H1 (cell line): ENCODE measurements at regions not wholly inside any gene's neighbourhood (a gene's known extent, or its start where the extent isn't known, plus 50 kb on each side); places are given as distances from the start of the nearest gene placed in this dataset.

Experiments used
- CTCF ChIA-PET: fragments of 300-600 bp; sonication (Branson Sonifier 250); formaldehyde crosslinking; loops from one replicate; lab custom pipeline; 2021; ENCODE audit not compliant: partially characterized antibody; lab: Charles Lee
- POLR2A ChIA-PET: fragments of 300-600 bp; sonication (Branson Sonifier 250); formaldehyde crosslinking; loops from one replicate; lab custom pipeline; 2021; ENCODE audit warnings: inconsistent platforms; ENCODE audit not compliant: partially characterized antibody; lab: Charles Lee
- DNase-seq, 2 experiments: peaks; one replicate each; pipeline versions ENCODE4 v3.0.0 to v3.0.0-alpha.2; 2010 to 2022; ENCODE audit warnings: low spot score in 2 of 2, low read depth in 1 of 2, mixed read lengths in 1 of 2
- FAIRE-seq: peaks from 2 replicates; lab custom pipeline; 2011; peaks lifted over from hg19 to GRCh38; lab: Jason Lieb, UNC
- H2AFZ ChIP-seq: 2 replicates; pipeline ENCODE4 v1.8.1; 2012; ENCODE audit warnings: low read length, inconsistent platforms
- H2AK5ac ChIP-seq: 2 replicates; pipeline ENCODE4 v1.6.1; 2013; ENCODE audit warnings: low read depth, low read length
- H2BK120ac ChIP-seq: replicated peaks from 2 replicates; pipeline ENCODE3; 2013; ENCODE audit warnings: low read depth, low read length, inconsistent platforms
- H2BK12ac ChIP-seq: 2 replicates; pipeline ENCODE4 v1.6.1; 2013; ENCODE audit warnings: low read depth, low read length
- H2BK15ac ChIP-seq: 2 replicates; pipeline ENCODE4 v1.6.1; 2013; ENCODE audit warnings: low read length
- H2BK20ac ChIP-seq: 2 replicates; pipeline ENCODE4 v1.6.1; 2013; ENCODE audit warnings: low read length
- H2BK5ac ChIP-seq: 2 replicates; pipeline ENCODE4 v1.6.1; 2013; ENCODE audit warnings: low read depth, low read length
- H3K14ac ChIP-seq: 2 replicates; pipeline ENCODE4 v1.6.1; 2013; ENCODE audit warnings: inconsistent platforms; ENCODE audit not compliant: insufficient read length
- H3K18ac ChIP-seq: 2 replicates; pipeline ENCODE4 v1.6.1; 2013; ENCODE audit warnings: low read length; ENCODE audit errors: extremely low read depth
- H3K23ac ChIP-seq: 2 replicates; pipeline ENCODE4 v1.6.1; 2013; ENCODE audit warnings: inconsistent platforms; ENCODE audit not compliant: insufficient read length
- H3K23me2 ChIP-seq: 2 replicates; pipeline ENCODE4 v1.6.1; 2013; ENCODE audit warnings: low read depth, low read length
- H3K27ac ChIP-seq: 2 replicates; pipeline ENCODE4 v1.6.1; 2011; ENCODE audit warnings: low read depth, low read length, inconsistent platforms
- H3K27me3 ChIP-seq, 4 experiments: replicated peaks in 1 of 4; 1 replicate in 1 of 4; 2 replicates in 3 of 4; pipeline versions ENCODE4 v1.6.1 to v1.8.1; 2011 to 2013; ENCODE audit warnings: low read length in 3 of 4, mild to moderate bottlenecking in 3 of 4, inconsistent platforms in 2 of 4, mixed read lengths in 2 of 4, moderate library complexity in 1 of 4; ENCODE audit not compliant: control insufficient read depth in 3 of 4, insufficient read depth in 3 of 4; ENCODE audit errors: extremely low read depth in 1 of 4
- H3K36me3 ChIP-seq, 4 experiments: 2 replicates each; pipeline versions ENCODE4 v1.6.1 to v1.8.1; 2011 to 2013; ENCODE audit warnings: mild to moderate bottlenecking in 4 of 4, low read length in 3 of 4, moderate library complexity in 2 of 4, control low read depth in 1 of 4, inconsistent platforms in 1 of 4; ENCODE audit not compliant: insufficient read depth in 4 of 4, control insufficient read depth in 2 of 4
- H3K4ac ChIP-seq: replicated peaks from 2 replicates; pipeline ENCODE3; 2013; ENCODE audit warnings: low read length, low read depth, mixed read lengths, inconsistent platforms; ENCODE audit not compliant: insufficient read length
- H3K4me1 ChIP-seq, 4 experiments: replicated peaks in 1 of 4; 1 replicate in 1 of 4; 2 replicates in 3 of 4; pipeline versions ENCODE4 v1.6.1 to v1.8.1; 2011 to 2013; ENCODE audit warnings: low read length in 3 of 4, inconsistent platforms in 2 of 4, mixed read lengths in 1 of 4; ENCODE audit not compliant: insufficient read depth in 4 of 4, control insufficient read depth in 3 of 4
- H3K4me2 ChIP-seq, 2 experiments: 2 replicates each; pipeline versions ENCODE4 v1.6.1 to v1.8.1; 2011 to 2013; ENCODE audit warnings: low read depth in 2 of 2, low read length in 2 of 2, control low read depth in 1 of 2, inconsistent platforms in 1 of 2, mild to moderate bottlenecking in 1 of 2; ENCODE audit not compliant: insufficient read depth in 1 of 2
- H3K4me3 ChIP-seq, 4 experiments: fragments of 200-600, 300-600 bp in 1 of 4; sonication (generic), shearing (Covaris generic), sonication (Bioruptor Twin) in 1 of 4; 2 replicates each; pipeline versions ENCODE4 v1.5.1 to v1.8.1; 2011 to 2016; ENCODE audit warnings: low read length in 4 of 4, low read depth in 3 of 4, control low read depth in 2 of 4, inconsistent platforms in 2 of 4, mild to moderate bottlenecking in 2 of 4, mixed read lengths in 1 of 4, moderate library complexity in 1 of 4; ENCODE audit not compliant: insufficient read depth in 2 of 4; ENCODE audit errors: extremely low read depth in 1 of 4
- H3K56ac ChIP-seq: replicated peaks from 2 replicates; pipeline ENCODE3; 2013; ENCODE audit warnings: low read depth, mild to moderate bottlenecking, mixed read lengths, low read length, inconsistent platforms; ENCODE audit not compliant: insufficient read length
- H3K79me1 ChIP-seq: 2 replicates; pipeline ENCODE4 v1.6.1; 2013; ENCODE audit warnings: low read depth, low read length, control low read depth
- H3K79me2 ChIP-seq, 2 experiments: 2 replicates each; pipeline versions ENCODE4 v1.6.1 to v1.8.1; 2012 to 2013; ENCODE audit warnings: low read length in 2 of 2, mild to moderate bottlenecking in 2 of 2, inconsistent platforms in 1 of 2; ENCODE audit not compliant: insufficient read depth in 2 of 2, control insufficient read depth in 1 of 2
- H3K9ac ChIP-seq, 4 experiments: replicated peaks in 1 of 4; 1 replicate in 1 of 4; 2 replicates in 3 of 4; pipeline versions ENCODE4 v1.6.1 to v1.8.1; 2011 to 2013; ENCODE audit warnings: low read depth in 3 of 4, low read length in 3 of 4, control low read depth in 2 of 4, mild to moderate bottlenecking in 2 of 4, moderate library complexity in 2 of 4, inconsistent platforms in 1 of 4; ENCODE audit errors: extremely low read depth in 1 of 4
- H3K9me3 ChIP-seq, 2 experiments: 2 replicates each; pipeline versions ENCODE4 v1.6.1 to v1.8.1; 2012 to 2013; ENCODE audit warnings: mild to moderate bottlenecking in 2 of 2, moderate library complexity in 2 of 2, control low read depth in 1 of 2, inconsistent platforms in 1 of 2, low read depth in 1 of 2, low read length in 1 of 2, mixed read lengths in 1 of 2; ENCODE audit not compliant: insufficient read depth in 2 of 2
- H4K20me1 ChIP-seq, 2 experiments: replicated peaks in 1 of 2; 2 replicates each; pipeline versions ENCODE3 to v1.8.1; 2011 to 2013; ENCODE audit warnings: inconsistent platforms in 2 of 2, low read length in 2 of 2, mild to moderate bottlenecking in 1 of 2; ENCODE audit not compliant: insufficient read depth in 2 of 2, control insufficient read depth in 1 of 2
- H4K5ac ChIP-seq: 2 replicates; pipeline ENCODE4 v1.6.1; 2013; ENCODE audit warnings: low read length, low read depth, mixed read lengths, inconsistent platforms; ENCODE audit not compliant: insufficient read length
- H4K8ac ChIP-seq: 2 replicates; pipeline ENCODE4 v1.8.0; 2013; ENCODE audit warnings: mild to moderate bottlenecking, moderate library complexity, low read length, inconsistent platforms; ENCODE audit not compliant: insufficient read depth; ENCODE audit errors: extremely low read depth
- H4K91ac ChIP-seq: replicated peaks from 2 replicates; pipeline ENCODE3; 2013; ENCODE audit warnings: low read length, mixed read lengths, inconsistent platforms; ENCODE audit not compliant: insufficient read length
- ASH2L ChIP-seq: fragments of 200-600, 300-600 bp; sonication (generic); IDR thresholded peaks from one replicate; pipeline ENCODE4 v1.7.1; 2017; ENCODE audit warnings: low read length
- CTCF ChIP-seq, 3 experiments: IDR thresholded peaks; 1 replicate in 2 of 3; 2 replicates in 1 of 3; pipeline versions ENCODE4 v1.5.1 to v1.6.1; 2011; ENCODE audit warnings: low read length in 3 of 3, mild to moderate bottlenecking in 3 of 3, inconsistent platforms in 2 of 3, low read depth in 1 of 3, moderate library complexity in 1 of 3; ENCODE audit not compliant: insufficient read depth in 1 of 3; ENCODE audit errors: control extremely low read depth in 1 of 3
- EP300 ChIP-seq, 2 experiments: IDR thresholded peaks; 1 replicate in 1 of 2; 2 replicates in 1 of 2; pipeline ENCODE4 v1.6.1; 2011 to 2012; ENCODE audit warnings: low read depth in 2 of 2, low read length in 2 of 2, mild to moderate bottlenecking in 2 of 2, borderline replicate concordance in 1 of 2, inconsistent platforms in 1 of 2, moderate library complexity in 1 of 2
- FOSL1 ChIP-seq: IDR thresholded peaks from 2 replicates; pipeline ENCODE4 v1.6.1; 2011; ENCODE audit warnings: mild to moderate bottlenecking, low read depth, low read length, moderate library complexity; ENCODE audit not compliant: insufficient read depth
- KDM4A ChIP-seq: IDR thresholded peaks from one replicate; pipeline ENCODE4 v1.7.1; 2012; ENCODE audit warnings: low read depth, mild to moderate bottlenecking, moderate library complexity, low read length, inconsistent platforms; ENCODE audit not compliant: severe bottlenecking
- POLR2AphosphoS5 ChIP-seq: IDR thresholded peaks from 2 replicates; pipeline ENCODE4 v1.6.1; 2011; ENCODE audit warnings: low read depth, low read length
- SAP30 ChIP-seq: fragments of 300-600 bp; sonication (generic); IDR thresholded peaks from 2 replicates; pipeline ENCODE4 v1.7.1; 2012; ENCODE audit warnings: low read length, moderate library complexity, mild to moderate bottlenecking, inconsistent platforms; ENCODE audit not compliant: insufficient read depth, insufficient replicate concordance
- SRF ChIP-seq: IDR thresholded peaks from 2 replicates; pipeline ENCODE4 v1.6.1; 2011; ENCODE audit warnings: mild to moderate bottlenecking, low read depth, low read length, moderate library complexity
- TBP ChIP-seq: IDR thresholded peaks from 2 replicates; pipeline ENCODE4 v1.6.1; 2011; ENCODE audit warnings: low read depth, low read length, improper control_type of control experiment
- WGBS, 2 experiments: shearing (Covaris generic) in 1 of 2; methylation state at CpG; one replicate each; pipeline versions ENCODE4 v1.1.6 to v1.1.7; 2013 to 2015; ENCODE audit warnings: low lambda C conversion rate in 2 of 2, mixed read lengths in 2 of 2, inconsistent platforms in 1 of 2, low coverage in 1 of 2, missing lambda C conversion rate in 1 of 2; ENCODE audit not compliant: insufficient replicate concordance in 2 of 2, insufficient coverage in 1 of 2, insufficient read length in 1 of 2; ENCODE audit errors: extremely low coverage in 1 of 2, missing lambda C conversion rate in 1 of 2; 5-methylcytosine and 5-hydroxymethylcytosine counted together

DNA sequence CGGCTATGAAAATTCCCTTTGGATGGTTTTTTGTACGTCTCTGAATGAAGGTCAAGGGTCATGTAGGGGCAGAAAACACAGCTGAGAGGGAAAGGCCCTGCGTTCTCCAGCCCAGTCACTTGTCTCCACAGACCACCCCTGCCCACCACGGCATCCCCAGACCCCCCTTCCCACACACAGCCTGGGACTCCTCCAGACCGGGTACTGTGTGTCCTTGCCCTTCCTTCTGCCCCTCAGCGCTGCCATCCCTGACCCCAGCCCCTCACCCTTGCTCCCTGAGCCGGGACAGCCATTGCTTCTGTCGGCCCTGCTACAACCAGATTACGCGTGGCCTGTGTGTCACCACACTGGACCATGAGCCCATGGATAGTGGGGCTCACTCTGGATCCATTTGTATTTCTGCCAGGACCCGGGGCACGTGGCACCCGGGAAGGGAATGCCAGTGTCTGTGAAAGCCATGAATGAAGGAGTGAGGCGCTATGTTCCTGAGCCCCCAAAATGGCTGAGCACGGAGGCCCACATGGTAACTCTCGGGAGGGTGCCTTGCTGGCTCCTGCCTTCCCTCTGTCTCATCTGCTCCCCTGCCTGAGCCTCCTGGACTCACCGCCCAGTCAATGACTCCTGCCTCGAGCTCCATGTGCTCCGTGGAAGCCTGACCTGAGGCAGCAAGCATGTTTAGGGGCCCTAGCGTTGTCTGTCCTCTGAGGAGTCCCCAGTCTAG, 139.1 kb upstream of the FOXF1 start:
- Histone ChIP-seq H2BK5ac (no peak overlapping the region), H3K23ac (no peak overlapping the region), H2BK15ac (no peak overlapping the region), H3K4ac (no peak overlapping the region), H2AK5ac (0 out of 2 replicates have a peak overlapping the region, but pooled peaks have one; percentile 53), H3K9ac (no peak overlapping the region; a peak in 1 of 7 replicates), H2BK20ac (0 out of 2 replicates have a peak overlapping the region, but pooled peaks have one; percentile 27), H4K91ac (no peak overlapping the region), H3K56ac (no peak overlapping the region), H3K18ac (no peak overlapping the region), H3K79me1 (no peaks in the 10 kb centered on the region), H3K36me3 (no peaks in the 10 kb centered on the region), H3K4me3 (no peak overlapping the region), H3K23me2 (no peaks in the 10 kb centered on the region), H2AFZ (no peak overlapping the region), H2BK120ac (no peak overlapping the region), H4K5ac (no peak overlapping the region), H3K9me3 (peaks cover 0 to 6% of the 10 kb centered on the region in 2 experiments; a peak in 1 of 4 replicates), H2BK12ac (peak overlapping the region; percentile 39; the same call in 1 of the 2 replicates), H3K14ac (no peak overlapping the region), H4K8ac (peak overlapping the region; percentile 57; the same call in 1 of the 2 replicates), H3K4me2 (no peak overlapping the region), H3K4me1 (peaks cover 4 to 21% (median 5%) of the 10 kb centered on the region in 4 experiments), H3K27me3 (no peaks in the 10 kb centered on the region), H4K20me1 (no peaks in the 10 kb centered on the region), H3K27ac (no peak overlapping the region), H3K79me2 (no peaks in the 10 kb centered on the region)
- ChIA-PET POLR2A (no interaction called here), CTCF (interaction anchor here (0.6 to 1.4 kb wide), 2 partner anchors 11 to 54 kb away, joined by 4 to 5 read pairs; no protein-coding TSS in a partner anchor)
- no peak for DNase-seq
- WGBS, 2 experiments = 88% methylated on average over 19 of the region's 20 CpGs; no CpG with 5 or more reads in 1 of the 2 experiments
- no peak for FAIRE-seq
- TF ChIP-seq ASH2L = no peak
- no peak for TF ChIP-seq SAP30
- no peak for TF ChIP-seq TBP
- TF ChIP-seq SRF = no peak
- no peak for TF ChIP-seq CTCF (IDR thresholded peaks at IDR 0.05; ENCODE audit: control extremely low read depth in 1 of 3, insufficient read depth in 1 of 3, low read depth in 1 of 3, low read length in 3 of 3)
- TF ChIP-seq POLR2AphosphoS5 = no peak
- no peak for TF ChIP-seq KDM4A
- TF ChIP-seq EP300 (IDR thresholded peaks at IDR 0.05; ENCODE audit: borderline replicate concordance in 1 of 2, low read depth in 2 of 2, low read length in 2 of 2) = no peak
- no peak for TF ChIP-seq FOSL1
